ENCODE measurements at regions not wholly inside any gene's neighbourhood (a gene's known extent, or its start where the extent isn't known, plus 50 kb on each side); places are given as distances from the start of the nearest gene placed in this dataset.
A peak's percentile ranks its signal among the peaks of the same experiment; 100 is the strongest.

- no peak for DNase-seq (ENCODE audit: low spot score)
These were observed 276.9 kb downstream of the UQCRFS1 start for GRCh38 chr19:28936001-28936400.

- DNase-seq (ENCODE audit: low spot score) = no peak
These were observed 278.3 kb downstream of the UQCRFS1 start for GRCh38 chr19:28934631-28935030.

GRCh38 chr19:28933039-28933438, 279.9 kb downstream of the UQCRFS1 start:
- DNase-seq (ENCODE audit: low spot score) = no peak

- DNase-seq (ENCODE audit: low spot score) = no peak
These were observed 280.5 kb downstream of the UQCRFS1 start for GRCh38 chr19:28932446-28932845.

GRCh38 chr19:28929006-28929405, 283.9 kb downstream of the UQCRFS1 start:
- no peak for DNase-seq (ENCODE audit: low spot score)

GRCh38 chr19:28927456-28927855, 285.5 kb downstream of the UQCRFS1 start:
- no peak for DNase-seq (ENCODE audit: low spot score)

- peak; percentile 26 for DNase-seq (ENCODE audit: low spot score)
These were observed 292.5 kb downstream of the UQCRFS1 start for GRCh38 chr19:28920269-28921066.

GRCh38 chr19:28917621-28918020, 295.3 kb downstream of the UQCRFS1 start:
- DNase-seq (ENCODE audit: low spot score) = no peak

GRCh38 chr19:28915737-28916460, 297.1 kb downstream of the UQCRFS1 start:
- no peak for DNase-seq (ENCODE audit: low spot score)

GRCh38 chr19:28915202-28915601, 297.7 kb downstream of the UQCRFS1 start:
- no peak for DNase-seq (ENCODE audit: low spot score)

- no peak for DNase-seq (ENCODE audit: low spot score)
These were observed 298.8 kb downstream of the UQCRFS1 start for GRCh38 chr19:28914173-28914572.

- DNase-seq (ENCODE audit: low spot score) = no peak
These were observed 299.3 kb downstream of the UQCRFS1 start for GRCh38 chr19:28913626-28914025.

- DNase-seq (ENCODE audit: low spot score) = no peak
These were observed 304.0 kb downstream of the UQCRFS1 start for GRCh38 chr19:28908941-28909340.

GRCh38 chr19:28907534-28907933, 305.4 kb downstream of the UQCRFS1 start:
- no peak for DNase-seq (ENCODE audit: low spot score)

- DNase-seq (ENCODE audit: low spot score) = no peak
These were observed 307.0 kb downstream of the UQCRFS1 start for GRCh38 chr19:28905996-28906395.

- DNase-seq (ENCODE audit: low spot score) = no peak
These were observed 313.2 kb downstream of the UQCRFS1 start for GRCh38 chr19:28899703-28900102.

- no peak for DNase-seq (ENCODE audit: low spot score)
These were observed 314.7 kb downstream of the UQCRFS1 start for GRCh38 chr19:28898249-28898648.

GRCh38 chr19:28889941-28890670, 322.8 kb downstream of the UQCRFS1 start:
- DNase-seq (ENCODE audit: low spot score) = no peak

GRCh38 chr19:28887920-28888618, 324.9 kb downstream of the UQCRFS1 start:
- DNase-seq (ENCODE audit: low spot score) = no peak

- no peak for DNase-seq (ENCODE audit: low spot score)
These were observed 326.2 kb downstream of the UQCRFS1 start for GRCh38 chr19:28886708-28887107.

- DNase-seq (ENCODE audit: low spot score) = no peak
These were observed 327.0 kb downstream of the UQCRFS1 start for GRCh38 chr19:28885965-28886364.

Measured in putamen (tissue), 1 donor.